Neural progenitor cell (in vitro differentiated cells): ENCODE measurements at regions not wholly inside any gene's neighbourhood (a gene's known extent, or its start where the extent isn't known, plus 50 kb on each side); places are given as distances from the start of the nearest gene placed in this dataset.

Source experiments
- CTCF ChIP-seq: fragments of 200-600 bp; sonication (generic); IDR thresholded peaks from 2 replicates; pipeline ENCODE4 v1.5.1; 2017; ENCODE audit warnings: antibody characterized with exemption, mild to moderate bottlenecking
- EZH2 ChIP-seq: fragments of 200-600 bp; sonication (generic); IDR thresholded peaks from 2 replicates; pipeline ENCODE4 v1.6.1; 2017; ENCODE audit warnings: antibody characterized with exemption, mild to moderate bottlenecking, moderate library complexity

- no peak for TF ChIP-seq CTCF
- no peak for TF ChIP-seq EZH2
These were observed 280.2 kb downstream of the ADGB start for GRCh38 chr6:146878952-146879340.
